GM19193 (cell line): ENCODE measurements at regions not wholly inside any gene's neighbourhood (a gene's known extent, or its start where the extent isn't known, plus 50 kb on each side); places are given as distances from the start of the nearest gene placed in this dataset.

Experiments used
- POLR2A ChIP-seq: IDR thresholded peaks from 4 replicates; pipeline ENCODE4 v1.6.1; 2011; ENCODE audit not compliant: insufficient read depth, insufficient read length; ENCODE audit errors: extremely low read depth

DNA sequence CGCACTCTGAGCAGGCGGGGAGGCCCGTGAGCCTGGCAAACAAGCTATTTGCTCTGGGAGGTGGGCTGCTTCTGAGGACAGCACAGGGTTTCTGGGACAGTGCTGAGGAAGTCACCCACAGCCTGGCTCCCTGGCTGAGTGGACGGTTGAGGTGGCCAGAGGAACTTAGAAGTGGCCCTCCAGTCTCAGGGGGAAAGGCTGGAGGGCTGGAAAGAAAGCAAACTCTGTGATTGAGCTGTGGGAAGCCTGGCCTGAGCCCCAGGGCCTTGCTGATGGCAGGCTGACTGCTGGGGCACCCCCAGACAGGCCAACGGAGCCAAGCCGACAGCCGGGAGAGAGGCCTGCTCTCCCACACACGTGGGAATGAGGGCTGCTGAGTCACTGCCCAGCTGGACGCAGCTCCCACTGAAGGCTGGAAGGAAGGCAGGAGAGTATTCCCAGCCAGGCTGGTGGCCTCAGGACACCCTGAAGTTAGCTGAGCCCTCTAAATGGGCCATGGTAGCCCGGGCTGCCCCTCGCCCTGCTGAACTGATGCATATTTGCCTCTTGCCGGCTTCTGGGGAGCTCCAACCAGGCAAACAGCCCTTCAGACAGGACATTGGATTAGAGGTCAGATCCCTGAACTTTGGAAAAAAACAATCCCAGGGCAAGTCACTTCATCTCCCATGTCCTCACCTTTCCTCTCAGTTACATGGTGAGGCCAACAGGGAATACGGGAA is 98.0 kb upstream of the TLE3 start:
- TF ChIP-seq POLR2A, result no peak

DNA sequence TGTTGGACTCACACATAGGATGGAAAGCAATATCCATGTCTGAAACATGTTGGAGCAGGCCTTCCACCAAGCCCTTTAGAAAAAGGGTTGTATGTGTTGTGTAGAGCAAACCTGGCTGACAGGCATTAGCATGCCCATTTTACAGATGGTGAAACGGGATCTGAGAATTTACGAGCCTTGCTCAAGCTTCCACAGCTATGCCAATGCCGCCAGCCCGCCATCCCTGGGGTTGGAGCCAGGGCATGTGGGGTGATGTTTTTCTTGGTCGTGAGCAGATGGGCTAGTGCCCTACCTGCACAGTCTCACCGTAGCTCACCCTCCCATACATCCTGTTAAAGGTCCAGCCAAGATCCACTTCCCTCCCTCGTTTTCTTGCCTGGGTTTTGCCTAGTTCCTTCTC is 97.5 kb upstream of the TLE3 start:
- TF ChIP-seq POLR2A, result no peak

DNA sequence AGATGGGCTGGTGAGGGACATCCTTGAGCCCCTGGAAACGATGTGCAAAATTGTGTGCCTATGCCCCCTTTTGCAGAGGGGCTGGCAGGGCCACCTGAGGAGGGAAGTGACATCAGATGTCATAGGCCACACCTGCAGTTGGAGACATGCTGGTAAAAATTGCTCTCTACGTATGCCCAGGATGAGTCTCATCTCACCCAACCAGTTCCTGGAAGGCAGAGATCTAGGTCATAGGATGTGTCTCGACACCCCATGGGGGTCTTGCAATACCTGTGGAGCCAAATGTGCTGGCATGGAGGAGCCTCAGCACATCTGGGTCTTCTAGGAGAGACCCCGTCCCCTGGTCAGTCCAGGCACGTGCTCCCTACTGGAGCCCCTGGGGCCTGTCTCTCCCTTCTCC is 96.5 kb upstream of the TLE3 start:
- no peak for TF ChIP-seq POLR2A

DNA sequence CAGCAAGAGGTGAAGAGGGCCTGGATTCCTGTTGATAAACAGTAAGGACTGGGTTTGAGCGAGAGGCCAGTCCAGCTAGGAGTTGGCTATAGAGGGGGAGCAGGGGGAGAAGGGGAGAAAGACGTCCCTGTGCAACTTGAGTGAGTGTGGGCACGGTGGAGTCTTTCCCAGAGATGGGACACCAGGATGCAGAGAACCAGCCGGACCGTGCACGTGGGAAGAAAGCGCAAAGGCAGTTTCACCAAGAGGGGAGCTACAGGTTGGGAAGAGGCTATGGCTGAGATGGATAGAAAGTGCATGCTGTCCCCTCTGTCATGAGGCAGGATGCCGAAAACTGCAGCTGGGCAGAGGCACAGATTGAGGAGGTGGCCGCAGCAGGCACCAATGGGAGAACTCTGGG is 96.0 kb upstream of the TLE3 start:
- TF ChIP-seq POLR2A, result no peak

DNA sequence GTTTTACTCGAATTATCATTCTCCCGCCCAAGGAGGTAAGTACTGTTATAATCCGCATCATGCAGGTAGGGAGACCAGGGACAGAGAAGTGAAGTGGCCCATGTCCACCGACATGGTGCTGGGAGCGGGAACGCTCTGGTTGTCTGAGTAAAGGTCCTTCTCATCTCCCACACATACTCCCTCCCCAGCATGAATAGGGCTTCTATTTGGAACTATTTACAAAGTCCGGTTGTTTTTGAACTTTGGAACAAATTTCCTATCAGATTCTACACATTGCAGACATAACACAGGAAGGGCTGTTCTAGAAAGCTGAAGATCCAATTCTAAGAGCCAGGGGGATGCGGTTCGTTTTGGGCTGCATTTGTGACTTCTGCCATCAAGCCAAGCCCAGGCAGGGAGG is 94.8 kb upstream of the TLE3 start:
- no peak for TF ChIP-seq POLR2A

- TF ChIP-seq POLR2A, result no peak
Observed at GRCh38 chr15:70192041-70192440, 94.3 kb upstream of the TLE3 start.

DNA sequence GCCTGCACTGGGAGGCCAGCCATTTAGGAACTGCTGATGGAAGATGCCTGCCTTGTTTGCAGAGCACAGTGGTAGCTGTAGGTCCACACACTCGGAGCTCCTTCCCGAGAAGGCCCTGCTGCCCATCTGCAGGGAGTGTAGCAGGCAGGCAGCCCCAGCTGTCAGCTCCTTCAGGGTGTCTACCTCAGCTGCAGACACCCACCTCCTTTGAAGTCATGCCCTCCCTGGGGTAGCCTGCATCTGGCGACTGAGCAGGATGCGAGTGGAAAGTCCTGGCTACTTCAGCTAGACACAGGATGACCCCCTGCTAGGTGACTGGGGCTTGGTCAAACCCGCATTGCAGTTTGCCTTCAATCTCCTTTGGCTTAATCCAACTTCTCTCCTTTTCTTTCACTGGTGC is 93.2 kb upstream of the TLE3 start:
- no peak for TF ChIP-seq POLR2A

DNA sequence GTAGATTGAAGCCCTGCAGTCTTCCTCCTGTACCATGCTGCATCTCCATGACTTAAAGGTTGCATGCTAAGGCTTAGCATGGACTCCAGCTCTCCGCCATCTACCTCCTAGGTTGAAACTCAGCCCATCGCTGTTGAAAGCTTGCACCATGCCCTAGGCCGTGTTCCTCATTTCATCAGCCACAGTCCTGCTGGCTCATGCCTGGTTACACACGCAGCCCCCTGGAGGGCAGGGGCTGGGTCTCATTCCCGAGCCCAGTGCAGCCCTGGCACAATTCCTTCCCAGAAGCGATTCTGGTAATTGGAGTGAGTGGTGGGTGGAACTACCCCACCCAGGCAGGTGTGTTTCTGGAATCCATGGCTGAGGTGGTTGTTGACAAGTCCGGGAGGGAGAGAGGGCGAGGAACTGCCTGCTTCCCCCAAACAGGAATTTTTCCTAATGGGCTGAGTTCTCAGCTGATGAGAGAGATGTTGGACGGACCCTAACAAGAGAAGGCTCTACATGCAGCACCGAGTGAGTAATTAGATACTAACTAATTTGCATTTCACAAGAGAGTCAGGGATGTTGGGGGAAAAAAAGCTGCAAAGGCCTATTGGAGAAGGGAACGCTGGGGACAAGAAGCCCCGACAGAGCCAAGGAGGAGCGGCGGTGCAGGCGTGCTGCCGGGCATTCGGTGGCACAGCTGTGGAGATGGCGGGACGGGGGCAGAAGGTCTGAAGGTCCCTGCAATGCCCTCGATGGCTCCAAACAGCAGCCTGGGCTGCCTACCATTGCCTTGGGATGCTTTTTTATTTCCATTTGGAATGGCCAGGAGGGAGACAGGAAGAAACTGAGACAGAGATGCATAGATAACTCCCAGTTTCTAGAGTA is 92.3 kb upstream of the TLE3 start:
- TF ChIP-seq POLR2A, result no peak

- TF ChIP-seq POLR2A, result no peak
Observed at GRCh38 chr15:70188286-70188685, 90.6 kb upstream of the TLE3 start.

GRCh38 chr15:70187331-70187730 is 89.6 kb upstream of the TLE3 start:
- TF ChIP-seq POLR2A, result no peak

DNA sequence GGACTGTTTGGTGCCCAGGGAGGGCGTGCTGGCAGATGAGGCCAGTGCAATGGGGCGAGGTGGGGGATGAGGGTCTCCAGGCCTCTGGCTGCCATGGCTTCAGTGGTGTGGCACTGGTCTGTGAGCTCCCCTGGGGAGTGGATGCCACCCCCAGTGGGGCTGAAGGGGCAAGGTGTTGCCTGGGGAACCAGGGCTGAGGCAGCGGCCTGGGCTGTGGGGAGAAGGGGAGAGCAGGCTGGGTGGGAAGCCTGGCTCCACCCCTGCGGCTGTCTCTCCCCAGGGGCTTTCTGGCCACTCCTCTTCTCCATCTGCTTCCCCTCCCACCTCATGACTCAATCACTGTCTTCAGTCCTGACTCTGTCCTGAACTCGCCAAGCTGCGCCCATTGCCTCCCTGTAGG is 88.4 kb upstream of the TLE3 start:
- no peak for TF ChIP-seq POLR2A

DNA sequence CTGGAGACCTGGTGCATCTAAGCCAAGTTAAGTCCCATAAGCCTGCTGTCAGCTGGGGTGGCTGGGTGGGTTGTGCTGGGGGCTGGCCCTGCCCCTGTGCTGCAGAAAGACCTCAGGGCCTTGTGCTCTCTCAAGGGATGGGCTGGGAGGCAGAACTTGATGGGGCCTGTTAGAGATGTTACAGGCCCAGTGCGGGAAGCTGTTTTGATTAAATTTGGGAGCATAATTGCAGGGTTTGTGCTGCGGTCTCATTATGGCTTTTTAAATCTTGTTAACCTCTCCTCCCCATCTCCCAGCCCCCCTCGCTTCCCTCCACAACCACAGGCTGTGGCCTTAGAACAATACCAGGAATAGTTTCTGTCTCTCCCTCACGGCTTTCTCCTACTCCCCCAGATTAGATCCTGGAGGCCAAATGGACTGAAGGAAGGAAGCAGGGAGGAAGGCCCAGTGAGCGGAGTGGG is 87.6 kb upstream of the TLE3 start:
- TF ChIP-seq POLR2A, result no peak

DNA sequence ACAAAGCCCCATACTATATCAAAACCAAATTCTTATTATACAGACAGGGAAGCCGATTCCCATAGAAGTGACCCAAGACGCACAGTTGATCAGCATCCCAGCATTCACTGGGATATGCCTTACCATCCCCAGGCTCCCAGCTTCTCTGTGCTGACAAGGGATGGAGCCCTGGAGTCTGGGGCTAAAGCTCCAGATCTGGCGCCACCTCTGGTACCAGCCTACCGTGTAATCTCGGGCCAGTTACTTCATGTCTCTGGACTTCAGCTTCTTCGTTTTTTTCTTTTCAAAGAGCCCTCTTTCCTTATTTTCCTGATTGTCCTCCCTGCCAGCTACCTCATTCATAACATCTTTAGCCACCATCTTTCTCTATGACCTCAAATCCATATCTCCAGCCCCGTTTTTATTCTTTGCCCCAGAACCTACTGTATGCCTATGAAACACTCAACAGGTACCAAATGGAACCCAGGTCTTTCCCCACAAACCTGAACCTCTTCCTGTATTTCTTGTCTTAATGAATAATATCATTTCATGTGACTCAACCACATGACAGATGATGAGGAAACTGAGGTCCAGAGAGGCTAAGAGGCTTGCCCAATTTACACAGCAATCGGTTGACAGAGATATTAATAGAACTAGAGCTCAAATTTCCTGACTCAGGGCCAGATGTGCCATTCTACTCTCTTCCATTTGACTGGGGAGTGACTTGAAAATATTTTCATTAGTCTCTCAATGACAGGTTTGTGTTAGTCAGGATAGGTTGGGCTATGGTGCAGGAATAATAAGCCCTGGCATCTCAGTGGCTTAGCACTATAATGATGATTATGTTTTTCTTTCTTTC is 85.4 kb upstream of the TLE3 start:
- no peak for TF ChIP-seq POLR2A

DNA sequence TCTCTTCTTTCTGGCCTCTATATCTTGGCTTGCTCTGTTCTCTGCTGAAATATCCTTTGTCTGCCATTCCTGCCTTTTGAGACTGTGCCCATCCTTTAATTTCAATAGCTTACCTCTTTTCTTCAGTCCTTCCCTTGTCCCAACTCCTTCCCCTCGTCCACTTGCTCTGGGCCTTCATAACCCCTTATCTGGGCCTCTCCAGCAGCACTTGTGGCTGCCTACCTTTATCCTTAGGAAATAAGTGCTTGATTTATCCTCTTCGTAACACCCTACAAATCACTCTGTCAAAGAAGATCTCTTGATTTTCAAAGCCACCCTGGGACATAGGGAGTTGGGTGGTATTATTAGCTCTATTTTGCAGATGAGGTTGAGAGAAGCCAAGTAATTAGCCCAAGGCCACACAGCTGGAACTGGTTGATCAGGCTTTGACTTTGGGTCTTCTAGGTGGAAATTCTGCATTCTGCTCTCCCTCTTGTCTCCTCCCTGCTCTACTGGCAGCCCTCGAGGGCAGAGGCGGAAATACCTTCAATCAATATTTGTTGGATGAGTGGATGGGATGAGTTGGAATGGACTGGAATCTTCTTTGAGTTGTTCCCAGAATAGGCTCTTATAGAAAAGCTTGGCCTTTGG is 84.0 kb upstream of the TLE3 start:
- no peak for TF ChIP-seq POLR2A
